SK-N-SH (cell line): ENCODE measurements at regions not wholly inside any gene's neighbourhood (a gene's known extent, or its start where the extent isn't known, plus 50 kb on each side); places are given as distances from the start of the nearest gene placed in this dataset.

Experiments
- CTCF ChIP-seq: fragments of 200-600 bp; sonication (generic); IDR thresholded peaks from 2 replicates; pipeline ENCODE4 v1.6.1; 2017; ENCODE audit warnings: antibody characterized with exemption, mild to moderate bottlenecking, moderate library complexity
- EP300 ChIP-seq, 2 experiments: IDR thresholded peaks; 2 replicates each; pipeline versions ENCODE4 v1.4.0 to v1.6.1; 2012; ENCODE audit warnings: borderline replicate concordance in 1 of 2, low read depth in 1 of 2, low read length in 1 of 2
- FOXJ3 ChIP-seq: sonication (generic); formaldehyde crosslinking; IDR thresholded peaks from 2 replicates; pipeline ENCODE4 v1.5.1; 2020; ENCODE audit warnings: mild to moderate bottlenecking, missing genetic modification reagents
- FOXM1 ChIP-seq: IDR thresholded peaks from 2 replicates; pipeline ENCODE4 v1.4.0; 2012; ENCODE audit warnings: low read depth, mild to moderate bottlenecking
- PBX3 ChIP-seq: IDR thresholded peaks from 2 replicates; pipeline ENCODE4; 2012
- POLR2AphosphoS5 ChIP-seq: IDR thresholded peaks from 2 replicates; pipeline ENCODE4 v1.6.1; 2012; ENCODE audit warnings: low read depth, low read length
- TAF1 ChIP-seq: IDR thresholded peaks from 2 replicates; pipeline ENCODE4 v1.6.1; 2012; ENCODE audit warnings: low read depth, mild to moderate bottlenecking, low read length, moderate library complexity, borderline replicate concordance
- YY1 ChIP-seq: IDR thresholded peaks from 2 replicates; pipeline ENCODE4 v1.4.0; 2012; ENCODE audit warnings: low read depth, mild to moderate bottlenecking

- TF ChIP-seq FOXM1 (no peak), TAF1 (no peak), PBX3 (no peak), FOXJ3 (CRISPR knock-in tag) (no peak), POLR2AphosphoS5 (no peak), CTCF (no peak), EP300 (IDR thresholded peaks at IDR 0.05; ENCODE audit: borderline replicate concordance in 1 of 2, low read depth in 1 of 2, low read length in 1 of 2) (no peak), YY1 (no peak)
Measured at GRCh38 chr9:11757408-11757807, 935.8 kb upstream of the TYRP1 start.
